Fibroblast of lung (primary cell): ENCODE measurements at regions not wholly inside any gene's neighbourhood (a gene's known extent, or its start where the extent isn't known, plus 50 kb on each side); places are given as distances from the start of the nearest gene placed in this dataset.
"Not testable (repeated sequence)": the region's sequence is repeated elsewhere in the genome, so short reads cannot be mapped to it uniquely, and the experiment has no call there.

Source experiments
- CTCF ChIP-seq, 2 donors: IDR thresholded peaks in 1 of 2; conservative IDR thresholded peaks in 1 of 2; 1 replicate in 1 of 2; 2 replicates in 1 of 2; pipeline ENCODE4 v1.5.1; 2011 to 2012; ENCODE audit warnings: low read length in 2 of 2, control low read depth in 1 of 2, inconsistent platforms in 1 of 2, low read depth in 1 of 2, mild to moderate bottlenecking in 1 of 2
- EZH2 ChIP-seq: IDR thresholded peaks from 2 replicates; pipeline ENCODE4 v1.5.1; 2012; ENCODE audit warnings: low read length, control low read depth, mild to moderate bottlenecking; ENCODE audit errors: missing control alignments

DNA sequence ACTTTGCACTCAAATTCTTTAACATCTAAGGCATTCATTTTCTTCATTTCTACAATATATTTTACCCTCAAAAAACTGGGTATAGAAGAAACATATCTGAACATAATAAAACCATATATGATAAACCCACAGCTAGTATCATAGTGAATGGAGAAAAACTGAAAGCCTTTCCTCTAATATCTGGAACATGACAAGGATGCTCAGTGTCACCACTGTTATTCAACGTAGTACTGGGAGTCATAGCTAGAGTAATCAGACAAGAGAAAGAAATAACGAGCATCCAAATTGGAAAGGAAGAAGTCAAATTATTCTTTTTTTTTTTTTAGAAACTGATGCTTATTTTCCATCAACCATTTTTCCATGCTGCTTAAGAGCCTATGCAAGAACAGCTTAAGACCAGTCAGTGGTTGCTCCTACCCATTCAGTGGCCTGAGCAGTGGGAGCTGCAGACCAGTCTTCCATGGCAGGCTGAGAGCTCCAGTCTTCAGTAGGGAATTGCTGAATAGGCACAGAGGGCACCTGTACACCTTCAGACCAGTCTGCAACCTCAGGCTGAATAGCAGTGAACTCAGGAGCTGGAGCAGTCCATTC is 58.0 kb upstream of the RAP1B start:
- TF ChIP-seq CTCF (conservative IDR thresholded peaks at IDR 0.05 in 1 of 2, IDR thresholded peaks at IDR 0.05 in 1 of 2; ENCODE audit: low read depth in 1 of 2, low read length in 2 of 2); EZH2: not testable (repeated sequence)
